ENCODE measurements at regions not wholly inside any gene's neighbourhood (a gene's known extent, or its start where the extent isn't known, plus 50 kb on each side); places are given as distances from the start of the nearest gene placed in this dataset.

- Mint-ChIP-seq H3K36me3 (ENCODE audit: low read depth, unreplicated experiment) (no peaks in the 10 kb centered on the region), H3K4me1 (ENCODE audit: low read depth, unreplicated experiment) (no peaks in the 10 kb centered on the region), H3K27me3 (ENCODE audit: low read depth, unreplicated experiment) (peaks cover 2% of the 10 kb centered on the region), H3K9me3 (ENCODE audit: unreplicated experiment) (peaks cover 5% of the 10 kb centered on the region), H3K27ac (ENCODE audit: unreplicated experiment) (no peak overlapping the region), H3K4me3 (ENCODE audit: unreplicated experiment) (no peak overlapping the region)
- Histone ChIP-seq H2AFZ (ENCODE audit: low read depth, low read length) (no peak overlapping the region), H3K9ac (ENCODE audit: low read length) (no peak overlapping the region), H3K4me1 (ENCODE audit: insufficient read depth, low read length) (no peaks in the 10 kb centered on the region), H3K79me2 (ENCODE audit: insufficient read depth, low read length) (no peaks in the 10 kb centered on the region), H3K36me3 (ENCODE audit: insufficient read depth, low read length) (no peaks in the 10 kb centered on the region), H3K4me3 (ENCODE audit: insufficient read depth, low read depth, low read length) (no peak overlapping the region), H4K20me1 (ENCODE audit: insufficient read depth, low read length) (no peaks in the 10 kb centered on the region), H3K4me2 (ENCODE audit: low read length) (no peak overlapping the region), H3K27me3 (ENCODE audit: insufficient read depth, low read length) (no peaks in the 10 kb centered on the region), H3K27ac (ENCODE audit: low read depth, low read length) (no peak overlapping the region), H3K9me3 (ENCODE audit: insufficient read depth, low read depth, low read length) (no peaks in the 10 kb centered on the region)
- TF ChIP-seq, protein P1, sequence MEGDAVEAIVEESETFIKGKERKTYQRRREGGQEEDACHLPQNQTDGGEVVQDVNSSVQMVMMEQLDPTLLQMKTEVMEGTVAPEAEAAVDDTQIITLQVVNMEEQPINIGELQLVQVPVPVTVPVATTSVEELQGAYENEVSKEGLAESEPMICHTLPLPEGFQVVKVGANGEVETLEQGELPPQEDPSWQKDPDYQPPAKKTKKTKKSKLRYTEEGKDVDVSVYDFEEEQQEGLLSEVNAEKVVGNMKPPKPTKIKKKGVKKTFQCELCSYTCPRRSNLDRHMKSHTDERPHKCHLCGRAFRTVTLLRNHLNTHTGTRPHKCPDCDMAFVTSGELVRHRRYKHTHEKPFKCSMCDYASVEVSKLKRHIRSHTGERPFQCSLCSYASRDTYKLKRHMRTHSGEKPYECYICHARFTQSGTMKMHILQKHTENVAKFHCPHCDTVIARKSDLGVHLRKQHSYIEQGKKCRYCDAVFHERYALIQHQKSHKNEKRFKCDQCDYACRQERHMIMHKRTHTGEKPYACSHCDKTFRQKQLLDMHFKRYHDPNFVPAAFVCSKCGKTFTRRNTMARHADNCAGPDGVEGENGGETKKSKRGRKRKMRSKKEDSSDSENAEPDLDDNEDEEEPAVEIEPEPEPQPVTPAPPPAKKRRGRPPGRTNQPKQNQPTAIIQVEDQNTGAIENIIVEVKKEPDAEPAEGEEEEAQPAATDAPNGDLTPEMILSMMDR (IDR thresholded peaks at IDR 0.05; ENCODE audit: insufficient read depth, low read depth, low read length): no peak
- no peak for TF ChIP-seq EZH2 (IDR thresholded peaks at IDR 0.05; ENCODE audit: insufficient read depth, low read length)
- DNase-seq (ENCODE audit: low read depth) (no peak), FAIRE-seq (no peak)
Observed at GRCh38 chr11:12617632-12618031, 56.6 kb upstream of the TEAD1 start.

DNA sequence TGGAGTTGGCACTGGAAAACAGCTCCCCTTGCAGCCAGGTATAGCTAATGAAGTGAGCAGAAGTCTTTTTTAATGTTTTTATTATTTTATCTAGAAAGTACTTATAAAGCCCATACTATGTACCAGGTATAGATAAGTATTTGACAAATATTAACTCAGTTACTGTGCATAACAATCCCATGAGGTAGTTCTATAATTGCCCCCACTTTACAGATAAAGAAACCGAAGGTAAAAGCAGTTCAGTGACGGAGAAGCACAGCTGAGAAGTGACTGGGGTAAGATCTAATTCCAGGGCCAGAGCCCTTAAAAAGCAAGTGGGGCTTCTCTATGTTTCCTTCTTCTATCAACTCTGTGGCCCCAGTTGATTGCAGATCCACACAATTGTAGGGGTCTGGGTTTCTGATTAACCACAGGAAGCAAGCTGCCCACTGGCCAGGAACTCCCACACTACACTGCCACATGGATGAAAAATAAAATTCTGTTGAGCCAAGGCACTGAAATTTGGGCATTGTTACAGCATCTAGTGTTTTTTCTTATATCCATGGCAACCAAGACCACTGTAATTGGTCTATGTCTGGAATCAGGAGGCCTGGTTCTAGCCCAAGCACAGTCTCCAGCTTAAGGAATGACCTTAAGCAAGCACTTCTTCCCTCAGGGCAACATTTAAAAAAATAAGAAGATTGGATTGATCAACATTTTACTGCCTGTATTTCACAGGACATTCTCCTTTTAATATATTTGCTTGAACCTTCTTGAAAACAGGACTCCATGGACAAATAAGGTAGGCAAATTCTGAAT is 55.3 kb upstream of the TEAD1 start:
- H3K9me3 ChIP-seq (ENCODE audit: insufficient read depth, low read depth, low read length): no peaks in the 10 kb centered on the region
- H4K20me1 ChIP-seq (ENCODE audit: insufficient read depth, low read length): no peaks in the 10 kb centered on the region
- no peak overlapping the region for H3K4me3 Mint-ChIP-seq (ENCODE audit: unreplicated experiment)
- H3K4me1 ChIP-seq (ENCODE audit: insufficient read depth, low read length): no peaks in the 10 kb centered on the region
- H2AFZ ChIP-seq (ENCODE audit: low read depth, low read length): no peak overlapping the region
- H3K27me3 Mint-ChIP-seq (ENCODE audit: low read depth, unreplicated experiment): peaks cover 2% of the 10 kb centered on the region
- no peak overlapping the region for H3K27ac ChIP-seq (ENCODE audit: low read depth, low read length)
- DNase-seq (ENCODE audit: low read depth): peak; percentile 22
- FAIRE-seq: no peak
- H3K4me2 ChIP-seq (ENCODE audit: low read length): no peak overlapping the region
- peaks cover 6% of the 10 kb centered on the region for H3K9me3 Mint-ChIP-seq (ENCODE audit: unreplicated experiment)
- H3K36me3 Mint-ChIP-seq (ENCODE audit: low read depth, unreplicated experiment): no peaks in the 10 kb centered on the region
- H3K4me3 ChIP-seq (ENCODE audit: insufficient read depth, low read depth, low read length): no peak overlapping the region
- TF ChIP-seq, protein P1 (IDR thresholded peaks at IDR 0.05; ENCODE audit: insufficient read depth, low read depth, low read length): no peak
- no peak for TF ChIP-seq EZH2 (IDR thresholded peaks at IDR 0.05; ENCODE audit: insufficient read depth, low read length)
- no peaks in the 10 kb centered on the region for H3K4me1 Mint-ChIP-seq (ENCODE audit: low read depth, unreplicated experiment)
- no peaks in the 10 kb centered on the region for H3K36me3 ChIP-seq (ENCODE audit: insufficient read depth, low read length)
- no peak overlapping the region for H3K9ac ChIP-seq (ENCODE audit: low read length)
- H3K79me2 ChIP-seq (ENCODE audit: insufficient read depth, low read length): no peaks in the 10 kb centered on the region
- no peak overlapping the region for H3K27ac Mint-ChIP-seq (ENCODE audit: unreplicated experiment)
- no peaks in the 10 kb centered on the region for H3K27me3 ChIP-seq (ENCODE audit: insufficient read depth, low read length)

- H3K4me3 Mint-ChIP-seq (ENCODE audit: unreplicated experiment): no peak overlapping the region
- DNase-seq (ENCODE audit: low read depth) (no peak), FAIRE-seq (no peak)
- peaks cover 6% of the 10 kb centered on the region for H3K9me3 Mint-ChIP-seq (ENCODE audit: unreplicated experiment)
- peaks cover 2% of the 10 kb centered on the region for H3K27me3 Mint-ChIP-seq (ENCODE audit: low read depth, unreplicated experiment)
- TF ChIP-seq, protein P1 (IDR thresholded peaks at IDR 0.05; ENCODE audit: insufficient read depth, low read depth, low read length): no peak
- TF ChIP-seq EZH2 (IDR thresholded peaks at IDR 0.05; ENCODE audit: insufficient read depth, low read length): no peak
- H3K4me1 Mint-ChIP-seq (ENCODE audit: low read depth, unreplicated experiment): peaks cover 10% of the 10 kb centered on the region
- Histone ChIP-seq H3K9ac (ENCODE audit: low read length) (no peak overlapping the region), H3K9me3 (ENCODE audit: insufficient read depth, low read depth, low read length) (no peaks in the 10 kb centered on the region), H3K4me2 (ENCODE audit: low read length) (no peak overlapping the region), H3K27me3 (ENCODE audit: insufficient read depth, low read length) (no peaks in the 10 kb centered on the region), H3K79me2 (ENCODE audit: insufficient read depth, low read length) (no peaks in the 10 kb centered on the region), H3K4me1 (ENCODE audit: insufficient read depth, low read length) (peaks cover 7% of the 10 kb centered on the region), H3K36me3 (ENCODE audit: insufficient read depth, low read length) (no peaks in the 10 kb centered on the region), H3K27ac (ENCODE audit: low read depth, low read length) (no peak overlapping the region), H3K4me3 (ENCODE audit: insufficient read depth, low read depth, low read length) (no peak overlapping the region), H4K20me1 (ENCODE audit: insufficient read depth, low read length) (no peaks in the 10 kb centered on the region), H2AFZ (ENCODE audit: low read depth, low read length) (no peak overlapping the region)
- no peak overlapping the region for H3K27ac Mint-ChIP-seq (ENCODE audit: unreplicated experiment)
- no peaks in the 10 kb centered on the region for H3K36me3 Mint-ChIP-seq (ENCODE audit: low read depth, unreplicated experiment)
Observed at GRCh38 chr11:12623869-12624268, 50.4 kb upstream of the TEAD1 start.

Data from astrocyte (in vitro differentiated cells and primary cell).